Panc1 (cell line): ENCODE measurements at regions not wholly inside any gene's neighbourhood (a gene's known extent, or its start where the extent isn't known, plus 50 kb on each side); places are given as distances from the start of the nearest gene placed in this dataset.
A peak's percentile ranks its signal among the peaks of the same experiment; 100 is the strongest.

Experiments used
- POLR2AphosphoS5 ChIP-seq: IDR thresholded peaks from 2 replicates; pipeline ENCODE4 v1.6.1; 2012; ENCODE audit warnings: mild to moderate bottlenecking, low read depth, low read length, moderate library complexity
- TCF7L2 ChIP-seq: IDR thresholded peaks from 2 replicates; pipeline ENCODE4 v1.6.1; 2011; ENCODE audit warnings: mild to moderate bottlenecking, low read depth, low read length, inconsistent platforms
- TF ChIP-seq, protein P1 (sequence below): fragments of 450-650 bp; IDR thresholded peaks from 2 replicates; pipeline ENCODE4 v1.5.1; 2017; ENCODE audit warnings: mild to moderate bottlenecking
- TF ChIP-seq, protein P2 (sequence below), 2 experiments: IDR thresholded peaks; 2 replicates each; pipeline ENCODE4 v1.6.1; 2011 to 2012; ENCODE audit warnings: low read depth in 2 of 2, control low read depth in 1 of 2, low read length in 1 of 2, mild to moderate bottlenecking in 1 of 2, moderate library complexity in 1 of 2; ENCODE audit not compliant: insufficient read depth in 1 of 2

DNA sequence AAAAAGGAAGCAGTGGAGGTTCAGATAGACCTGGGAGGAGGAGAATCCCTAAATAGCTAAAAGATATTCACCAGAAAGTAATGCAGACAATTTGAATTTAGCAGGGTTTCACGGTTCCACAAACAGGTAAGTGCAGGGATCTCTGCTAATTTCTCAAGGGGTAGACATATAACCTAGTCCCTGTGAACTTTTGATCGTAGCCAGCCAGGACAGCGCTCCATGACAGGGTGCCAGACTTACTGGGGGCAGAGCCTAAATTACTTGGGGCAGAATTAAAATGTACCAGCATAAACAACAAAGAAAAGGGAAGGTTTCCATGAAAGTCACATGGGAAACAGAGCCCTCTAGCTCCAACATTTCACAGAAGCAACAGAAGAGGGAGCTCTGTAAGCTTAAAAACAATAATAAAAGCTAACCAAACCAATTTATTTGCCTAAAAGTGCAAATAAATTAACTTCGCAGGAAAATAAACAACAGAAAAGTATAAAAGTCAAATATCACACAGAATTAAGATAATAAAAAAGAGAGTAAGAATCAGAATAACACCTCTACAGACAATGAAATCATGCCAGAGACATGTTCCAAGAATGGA is 198.3 kb downstream of the DUSP10 start:
- TF ChIP-seq, protein P1, sequence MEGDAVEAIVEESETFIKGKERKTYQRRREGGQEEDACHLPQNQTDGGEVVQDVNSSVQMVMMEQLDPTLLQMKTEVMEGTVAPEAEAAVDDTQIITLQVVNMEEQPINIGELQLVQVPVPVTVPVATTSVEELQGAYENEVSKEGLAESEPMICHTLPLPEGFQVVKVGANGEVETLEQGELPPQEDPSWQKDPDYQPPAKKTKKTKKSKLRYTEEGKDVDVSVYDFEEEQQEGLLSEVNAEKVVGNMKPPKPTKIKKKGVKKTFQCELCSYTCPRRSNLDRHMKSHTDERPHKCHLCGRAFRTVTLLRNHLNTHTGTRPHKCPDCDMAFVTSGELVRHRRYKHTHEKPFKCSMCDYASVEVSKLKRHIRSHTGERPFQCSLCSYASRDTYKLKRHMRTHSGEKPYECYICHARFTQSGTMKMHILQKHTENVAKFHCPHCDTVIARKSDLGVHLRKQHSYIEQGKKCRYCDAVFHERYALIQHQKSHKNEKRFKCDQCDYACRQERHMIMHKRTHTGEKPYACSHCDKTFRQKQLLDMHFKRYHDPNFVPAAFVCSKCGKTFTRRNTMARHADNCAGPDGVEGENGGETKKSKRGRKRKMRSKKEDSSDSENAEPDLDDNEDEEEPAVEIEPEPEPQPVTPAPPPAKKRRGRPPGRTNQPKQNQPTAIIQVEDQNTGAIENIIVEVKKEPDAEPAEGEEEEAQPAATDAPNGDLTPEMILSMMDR, result peak; percentile 31
- TF ChIP-seq POLR2AphosphoS5, result no peak
- TF ChIP-seq, protein P2, sequence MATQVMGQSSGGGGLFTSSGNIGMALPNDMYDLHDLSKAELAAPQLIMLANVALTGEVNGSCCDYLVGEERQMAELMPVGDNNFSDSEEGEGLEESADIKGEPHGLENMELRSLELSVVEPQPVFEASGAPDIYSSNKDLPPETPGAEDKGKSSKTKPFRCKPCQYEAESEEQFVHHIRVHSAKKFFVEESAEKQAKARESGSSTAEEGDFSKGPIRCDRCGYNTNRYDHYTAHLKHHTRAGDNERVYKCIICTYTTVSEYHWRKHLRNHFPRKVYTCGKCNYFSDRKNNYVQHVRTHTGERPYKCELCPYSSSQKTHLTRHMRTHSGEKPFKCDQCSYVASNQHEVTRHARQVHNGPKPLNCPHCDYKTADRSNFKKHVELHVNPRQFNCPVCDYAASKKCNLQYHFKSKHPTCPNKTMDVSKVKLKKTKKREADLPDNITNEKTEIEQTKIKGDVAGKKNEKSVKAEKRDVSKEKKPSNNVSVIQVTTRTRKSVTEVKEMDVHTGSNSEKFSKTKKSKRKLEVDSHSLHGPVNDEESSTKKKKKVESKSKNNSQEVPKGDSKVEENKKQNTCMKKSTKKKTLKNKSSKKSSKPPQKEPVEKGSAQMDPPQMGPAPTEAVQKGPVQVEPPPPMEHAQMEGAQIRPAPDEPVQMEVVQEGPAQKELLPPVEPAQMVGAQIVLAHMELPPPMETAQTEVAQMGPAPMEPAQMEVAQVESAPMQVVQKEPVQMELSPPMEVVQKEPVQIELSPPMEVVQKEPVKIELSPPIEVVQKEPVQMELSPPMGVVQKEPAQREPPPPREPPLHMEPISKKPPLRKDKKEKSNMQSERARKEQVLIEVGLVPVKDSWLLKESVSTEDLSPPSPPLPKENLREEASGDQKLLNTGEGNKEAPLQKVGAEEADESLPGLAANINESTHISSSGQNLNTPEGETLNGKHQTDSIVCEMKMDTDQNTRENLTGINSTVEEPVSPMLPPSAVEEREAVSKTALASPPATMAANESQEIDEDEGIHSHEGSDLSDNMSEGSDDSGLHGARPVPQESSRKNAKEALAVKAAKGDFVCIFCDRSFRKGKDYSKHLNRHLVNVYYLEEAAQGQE (IDR thresholded peaks at IDR 0.05; ENCODE audit: insufficient read depth in 1 of 2, low read depth in 2 of 2, low read length in 1 of 2), result no peak
- TF ChIP-seq TCF7L2, result no peak
